HG02588 (cell line): ENCODE measurements at regions not wholly inside any gene's neighbourhood (a gene's known extent, or its start where the extent isn't known, plus 50 kb on each side); places are given as distances from the start of the nearest gene placed in this dataset.
"Not testable (repeated sequence)": the region's sequence is repeated elsewhere in the genome, so short reads cannot be mapped to it uniquely, and the experiment has no call there.

ENCODE experiments used
- ATAC-seq: cut with Tn5 transposase; IDR thresholded peaks from one replicate; pipeline ENCODE4 v1.9.1; 2021; ENCODE audit warnings: mild to moderate bottlenecking, moderate library complexity; ENCODE audit not compliant: unreplicated experiment

- ATAC-seq, result no peak
These were observed 301.0 kb downstream of the TBC1D4 start for GRCh38 chr13:75180805-75181455.

DNA sequence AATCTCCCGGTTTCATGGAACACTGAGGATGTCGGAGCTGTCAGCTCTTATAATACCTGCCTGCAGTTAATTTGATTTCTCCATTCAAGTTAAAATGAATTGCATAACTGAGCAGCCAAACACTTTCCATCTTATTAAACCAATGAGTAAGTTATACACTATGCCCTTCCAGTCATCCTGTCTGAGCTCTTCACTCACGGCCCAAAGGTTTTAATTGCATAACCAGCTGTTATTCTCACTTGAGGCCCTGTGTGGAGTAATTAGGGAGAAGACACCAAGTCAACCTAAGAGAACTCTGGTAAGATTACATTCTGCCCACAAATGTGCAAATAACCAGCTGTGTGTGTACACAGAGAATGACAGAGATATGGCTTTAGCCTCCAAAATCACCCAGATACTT is 303.5 kb downstream of the TBC1D4 start:
- ATAC-seq, result no peak

GRCh38 chr13:75175575-75175974 is 306.4 kb downstream of the TBC1D4 start:
- ATAC-seq, result no peak

DNA sequence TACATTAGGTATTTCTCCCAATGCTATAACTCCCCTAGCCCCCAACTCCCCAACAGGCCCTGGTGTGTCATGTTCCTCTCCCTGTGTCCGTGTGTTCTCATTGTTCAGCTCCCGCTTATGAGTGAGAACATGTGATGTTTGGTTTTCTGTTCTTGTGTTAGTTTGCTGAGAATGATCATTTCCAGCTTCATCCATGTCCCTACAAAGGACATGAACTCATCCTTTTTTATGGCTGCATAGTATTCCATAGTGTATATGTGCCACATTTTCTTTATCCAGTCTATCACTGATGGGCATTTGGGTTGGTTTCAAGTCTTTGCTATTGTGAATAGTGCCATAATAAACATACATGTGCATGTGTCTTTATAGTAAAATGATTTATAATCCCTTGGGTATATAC is 306.9 kb downstream of the TBC1D4 start:
- not testable (repeated sequence) for ATAC-seq

GRCh38 chr13:75174481-75174880 is 307.5 kb downstream of the TBC1D4 start:
- no peak for ATAC-seq

DNA sequence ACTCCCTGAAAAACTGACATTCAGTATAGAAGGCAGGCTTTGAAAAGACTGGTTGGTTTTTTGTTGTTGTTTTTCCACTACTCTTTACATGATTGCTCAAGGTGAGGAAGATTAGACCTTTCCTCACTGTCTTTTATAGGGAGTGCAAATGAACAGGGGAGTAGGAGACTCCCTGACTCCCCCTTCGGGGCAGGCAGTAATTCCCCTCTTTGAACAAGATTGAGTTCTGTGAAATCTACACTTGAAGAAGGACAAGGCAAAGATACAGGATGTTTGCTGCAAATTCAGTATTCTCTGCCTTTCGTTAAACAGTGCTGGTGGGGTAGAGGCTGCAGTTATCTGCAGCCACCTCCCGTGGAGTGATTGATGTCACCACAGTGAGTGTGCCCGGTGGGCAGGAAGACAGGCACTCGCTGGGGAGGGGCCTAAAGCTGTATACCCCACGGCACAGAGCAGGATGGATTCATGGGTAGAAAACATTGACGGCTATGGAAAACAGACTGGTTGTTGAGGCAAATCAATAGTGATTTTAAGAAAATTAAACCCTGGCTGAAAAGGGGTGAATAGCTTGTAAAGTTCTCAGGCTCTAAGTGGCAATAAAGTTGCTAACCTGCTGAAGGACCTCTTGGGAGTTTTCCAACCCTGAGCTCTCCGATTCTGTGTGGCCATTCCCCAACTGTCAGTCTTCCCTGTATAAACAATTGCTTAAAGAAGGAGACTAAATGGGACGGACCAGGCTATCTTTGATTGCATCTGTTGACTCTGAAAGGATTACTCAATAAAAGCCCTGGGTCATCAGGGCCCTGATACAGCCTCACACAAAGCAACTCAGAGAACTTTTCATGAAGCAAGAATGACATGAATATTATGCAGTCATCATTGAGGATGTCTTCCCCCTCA is 308.3 kb downstream of the TBC1D4 start:
- ATAC-seq, result no peak

DNA sequence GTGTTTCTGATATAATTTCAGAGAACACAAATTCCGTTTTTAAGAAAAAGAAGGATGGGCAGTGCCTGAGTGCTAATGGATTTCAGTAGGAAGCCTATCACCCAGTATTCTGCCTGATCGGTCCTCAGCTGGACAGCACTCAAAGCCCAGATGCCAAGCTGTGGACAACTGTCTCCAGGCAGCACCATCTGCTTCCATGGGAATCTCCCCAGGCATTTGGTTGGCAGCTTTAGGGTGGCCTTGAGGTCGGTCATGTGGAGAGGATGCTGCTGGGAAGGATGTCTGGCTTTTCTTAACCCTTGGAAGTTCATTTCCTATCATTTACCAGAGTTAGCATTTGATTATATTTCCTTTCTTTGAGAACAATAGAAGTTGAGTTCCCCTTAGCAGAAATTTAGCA is 311.7 kb downstream of the TBC1D4 start:
- ATAC-seq, result no peak

DNA sequence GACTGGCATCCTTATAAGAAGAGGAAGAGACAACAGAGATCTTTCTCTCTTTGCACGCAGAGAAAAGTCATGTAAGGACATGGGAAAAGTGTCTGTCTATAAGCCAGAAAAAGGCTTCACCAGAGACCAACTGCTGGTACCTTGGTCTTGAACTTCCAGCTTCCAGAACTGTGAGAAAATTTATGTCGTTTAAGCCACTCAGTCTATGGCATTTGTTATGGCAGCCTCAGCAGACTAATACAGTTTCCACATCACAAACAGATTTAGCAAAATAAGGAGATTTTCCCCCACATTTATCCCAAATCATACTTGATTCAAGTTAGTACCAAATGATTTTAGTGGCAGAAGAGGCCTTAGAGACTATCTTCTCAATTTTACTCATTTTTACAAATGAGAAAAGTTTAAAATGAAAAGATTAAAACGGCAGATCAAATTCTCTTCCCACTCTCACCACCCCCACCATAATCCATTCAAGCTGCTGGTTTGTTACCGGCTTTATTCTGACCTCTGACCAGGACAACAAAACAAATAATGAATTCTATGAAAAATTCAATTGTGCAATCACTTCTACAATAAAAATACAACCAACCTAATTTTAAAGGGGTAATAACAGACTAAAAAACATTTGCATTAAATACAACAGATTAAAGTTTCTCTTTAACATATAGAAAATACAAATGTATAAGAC is 316.3 kb downstream of the TBC1D4 start:
- ATAC-seq, result no peak

DNA sequence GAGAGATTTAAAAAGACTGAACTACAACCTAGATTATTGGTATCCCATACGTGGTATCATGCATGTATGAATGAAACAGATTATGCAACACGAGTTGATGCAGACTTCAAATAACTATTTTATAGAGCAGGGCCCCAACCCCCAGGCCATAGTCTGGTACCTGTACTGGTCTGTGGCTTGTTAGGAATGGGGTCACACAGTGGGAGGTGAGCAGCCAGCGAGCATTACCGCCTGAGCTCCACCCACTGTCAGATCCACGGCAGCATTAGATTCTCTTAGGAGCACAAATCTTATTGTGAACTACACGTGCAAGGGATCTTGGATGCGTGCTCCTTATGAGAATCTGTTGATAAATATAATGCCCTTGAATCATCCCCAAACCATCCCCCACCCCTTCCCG is 320.2 kb downstream of the TBC1D4 start:
- no peak for ATAC-seq

DNA sequence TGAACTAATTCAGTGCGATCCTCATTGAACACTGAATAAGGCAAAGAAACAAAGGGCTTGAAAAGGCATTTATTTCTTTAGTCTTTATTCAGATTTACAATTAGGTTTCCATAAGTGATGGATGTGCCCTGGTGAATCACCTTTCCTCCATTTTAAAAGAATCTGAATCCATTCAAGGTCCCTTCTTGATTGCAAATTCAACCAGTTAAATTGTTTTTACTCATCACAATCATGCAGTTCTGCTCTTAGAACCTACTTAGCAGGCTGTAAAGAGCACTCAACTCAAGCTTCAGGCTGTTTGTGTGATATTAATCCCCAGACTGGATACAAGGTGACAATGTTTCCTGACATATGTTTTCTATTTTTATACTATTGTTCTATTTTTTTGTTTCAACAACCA is 321.0 kb downstream of the TBC1D4 start:
- no peak for ATAC-seq

GRCh38 chr13:75154331-75154730 is 327.6 kb downstream of the TBC1D4 start:
- ATAC-seq, result no peak

DNA sequence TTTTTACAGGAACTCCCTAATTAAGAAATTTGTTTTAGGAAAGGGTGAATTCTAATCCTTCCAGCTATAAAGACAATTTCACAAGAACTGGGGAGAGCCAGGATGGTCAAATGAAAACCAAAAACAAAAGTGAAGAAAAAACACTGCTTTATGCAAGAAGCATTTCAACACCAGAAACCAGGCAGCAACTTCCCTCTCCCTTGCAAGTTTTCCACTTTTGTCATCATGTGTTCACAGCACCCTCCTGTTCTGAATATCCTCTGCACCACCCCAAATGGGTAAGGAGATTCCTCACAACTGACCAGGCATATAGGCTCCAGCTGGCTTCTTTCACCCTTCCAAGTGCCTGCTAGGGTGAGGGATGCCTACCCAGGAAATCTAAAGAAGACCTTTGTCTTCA is 328.1 kb downstream of the TBC1D4 start:
- ATAC-seq, result no peak

DNA sequence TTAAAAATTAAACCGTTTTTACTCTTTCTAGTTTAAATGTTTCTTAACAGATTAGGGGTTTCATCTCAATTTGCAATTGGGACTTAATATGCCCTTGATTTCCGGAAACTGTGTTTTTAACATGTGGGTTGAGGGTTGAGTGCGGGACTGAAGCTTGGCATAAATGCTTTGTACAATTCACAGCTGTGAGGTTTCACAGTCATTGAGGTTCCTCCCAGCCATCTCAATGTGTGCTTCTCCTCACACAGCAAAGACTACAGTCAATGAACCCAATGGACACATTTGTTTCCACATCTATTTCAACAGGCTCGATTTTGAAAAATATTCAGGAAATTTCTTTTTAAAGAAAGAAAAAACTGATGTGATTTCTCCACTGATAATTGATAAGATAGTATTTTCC is 328.6 kb downstream of the TBC1D4 start:
- no peak for ATAC-seq

DNA sequence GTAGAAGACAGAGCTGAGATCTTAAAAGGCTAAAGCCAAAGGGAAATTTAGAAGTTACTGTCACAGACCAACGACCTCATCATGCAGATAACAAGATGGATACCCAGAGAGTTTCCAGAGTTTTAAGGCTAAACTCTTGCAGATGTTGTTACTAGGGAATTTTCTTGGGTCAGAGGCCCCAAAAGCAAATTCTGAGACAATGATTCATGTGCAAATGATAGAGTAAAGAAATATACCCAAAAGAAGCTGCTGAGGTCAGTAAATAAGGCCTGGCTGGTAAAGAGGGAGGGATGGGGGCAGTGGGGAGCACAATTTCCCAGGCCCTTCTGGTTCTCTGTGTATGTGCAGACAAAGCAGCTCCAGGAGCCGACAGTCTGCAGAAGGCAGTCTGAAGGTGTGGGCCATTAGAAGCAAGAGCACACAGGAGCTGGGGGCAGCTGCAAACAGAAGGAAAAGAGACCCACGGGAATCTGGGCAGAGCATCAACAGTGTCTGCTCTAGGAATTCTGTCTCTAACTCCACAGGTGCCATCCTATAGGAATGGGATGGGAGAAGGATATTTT is 330.8 kb downstream of the TBC1D4 start:
- no peak for ATAC-seq

- no peak for ATAC-seq
These were observed 332.2 kb downstream of the TBC1D4 start for GRCh38 chr13:75149776-75150175.

- no peak for ATAC-seq
These were observed 334.0 kb downstream of the TBC1D4 start for GRCh38 chr13:75147946-75148345.

DNA sequence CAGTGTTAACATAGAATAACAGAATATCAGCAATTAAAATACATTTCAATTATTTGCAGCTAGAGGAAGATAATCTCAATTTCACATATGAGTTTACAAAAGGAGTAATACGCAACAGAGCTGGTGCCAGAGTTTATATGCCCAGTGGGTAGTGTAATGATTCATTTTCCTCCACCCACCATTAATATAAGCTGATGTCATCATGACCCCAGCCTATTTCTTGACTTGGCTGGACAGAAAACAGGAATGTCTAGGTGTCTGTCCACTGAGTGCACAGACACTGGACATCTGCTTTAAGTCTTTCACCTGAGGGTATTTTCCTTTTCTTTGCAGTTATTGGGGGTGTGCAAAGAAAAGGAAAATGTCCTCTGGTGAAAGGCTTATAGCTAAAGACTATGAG is 335.5 kb downstream of the TBC1D4 start:
- ATAC-seq, result no peak

GRCh38 chr13:75145927-75146326 is 336.0 kb downstream of the TBC1D4 start:
- no peak for ATAC-seq

- no peak for ATAC-seq
These were observed 342.7 kb downstream of the TBC1D4 start for GRCh38 chr13:75139291-75139690.

DNA sequence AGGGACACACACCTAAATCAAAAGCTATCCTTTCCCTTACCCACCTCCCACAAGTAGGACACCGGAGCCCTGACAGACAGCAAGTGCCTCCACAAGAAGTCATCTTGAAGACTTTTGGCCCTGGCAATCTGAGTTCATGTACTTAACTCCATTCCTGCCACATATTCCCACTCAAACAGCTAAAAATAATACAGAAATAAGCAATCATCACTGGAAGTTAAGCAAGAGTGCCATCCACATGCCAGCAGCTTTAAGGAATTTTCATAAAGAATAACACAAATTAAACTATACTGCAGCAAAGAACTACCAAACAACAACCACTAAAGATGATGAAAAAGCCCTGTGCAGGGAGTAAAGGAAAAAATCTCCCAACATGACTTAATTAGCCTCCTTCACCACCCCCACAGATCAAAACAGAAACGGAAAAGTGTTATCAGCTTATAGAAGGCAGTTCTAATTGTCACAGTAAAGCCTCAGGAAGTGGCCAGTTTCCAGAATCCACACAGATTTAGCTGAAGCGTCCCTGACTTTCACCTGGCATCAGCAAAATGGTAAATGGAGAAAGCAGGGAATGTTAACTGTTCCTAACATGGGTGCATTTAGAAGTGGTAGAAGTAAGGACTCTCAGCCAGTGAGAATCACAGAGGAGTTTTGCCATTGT is 343.9 kb downstream of the TBC1D4 start:
- no peak for ATAC-seq

DNA sequence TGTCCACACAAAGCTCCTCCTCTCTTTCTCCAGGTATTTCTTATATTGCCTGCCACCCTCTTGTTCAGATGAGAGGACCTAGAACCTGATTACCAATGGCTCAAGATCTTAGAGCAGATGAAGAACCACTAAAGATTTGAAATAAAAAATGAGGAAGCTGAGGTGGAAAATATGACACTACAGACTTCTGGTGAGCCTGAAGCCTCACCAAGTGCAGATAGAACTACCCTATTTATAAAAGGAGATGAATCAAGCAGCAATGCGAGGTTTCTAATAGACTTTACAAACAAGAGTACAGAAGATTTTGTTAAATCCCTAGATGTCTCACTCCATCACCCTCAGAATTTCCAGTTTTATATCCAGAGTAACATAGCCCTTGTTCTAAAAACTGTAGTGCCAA is 345.8 kb downstream of the TBC1D4 start:
- ATAC-seq, result no peak
